PC-3 (cell line): ENCODE measurements at regions not wholly inside any gene's neighbourhood (a gene's known extent, or its start where the extent isn't known, plus 50 kb on each side); places are given as distances from the start of the nearest gene placed in this dataset.

Experiments
- ATAC-seq: fragments of 200-7000 bp; cut with Tn5 transposase; 2 replicates; pipeline ENCODE4 v1.9.1; 2020; ENCODE audit warnings: mild to moderate bottlenecking, moderate library complexity
- BruUV-seq: library from RNA; stranded (reverse); fragments of 400-500 nt; replicated peaks from 2 replicates; lab custom pipeline; 2021; lab: Mats Ljungman, UMichigan
- CTCF ChIA-PET: fragments of 300-600 bp; sonication (Branson Sonifier 250); formaldehyde crosslinking; loops from one replicate; lab custom pipeline; 2022; ENCODE audit warnings: antibody characterized with exemption; lab: Charles Lee
- POLR2A ChIA-PET: fragments of 300-600 bp; sonication (Branson Sonifier 250); formaldehyde crosslinking; loops from one replicate; lab custom pipeline; 2022; ENCODE audit warnings: antibody characterized with exemption; ENCODE audit not compliant: unreplicated experiment; lab: Charles Lee
- DNase-seq: peaks from one replicate; pipeline ENCODE4 v3.0.0-alpha.2; 2015
- H2AFZ ChIP-seq: fragments of 300-600 bp; sonication (generic); 2 replicates; pipeline ENCODE4 v1.6.0; 2016; ENCODE audit warnings: antibody characterized with exemption, low read length
- H3F3A ChIP-seq: fragments of 300-600 bp; sonication (generic); one replicate; pipeline ENCODE4 v1.6.0; 2017; ENCODE audit warnings: antibody characterized with exemption, low read length, control low read depth, mild to moderate bottlenecking; ENCODE audit not compliant: unreplicated experiment
- H3K27ac ChIP-seq: fragments of 300-600 bp; sonication (generic); 2 replicates; pipeline ENCODE4 v1.5.1; 2016; ENCODE audit warnings: mild to moderate bottlenecking, low read length
- H3K27me3 ChIP-seq: fragments of 300-600 bp; sonication (generic); 2 replicates; pipeline ENCODE4 v1.6.1; 2016; ENCODE audit warnings: low read length, mixed read lengths
- H3K36me3 ChIP-seq: fragments of 300-600 bp; sonication (generic); 2 replicates; pipeline ENCODE4 v1.6.1; 2016; ENCODE audit warnings: low read depth, mixed run types, low read length, mixed read lengths
- H3K4me1 ChIP-seq: fragments of 300-600 bp; sonication (generic); 2 replicates; pipeline ENCODE4 v1.5.1; 2016; ENCODE audit warnings: low read length; ENCODE audit not compliant: insufficient read depth
- H3K4me2 ChIP-seq: fragments of 300-600 bp; sonication (generic); 2 replicates; pipeline ENCODE4 v1.6.0; 2016; ENCODE audit warnings: low read length
- H3K4me3 ChIP-seq: fragments of 300-600 bp; sonication (generic); 2 replicates; pipeline ENCODE4 v1.5.1; 2016; ENCODE audit warnings: mild to moderate bottlenecking, low read length, mixed read lengths
- H3K79me2 ChIP-seq: fragments of 300-600 bp; sonication (generic); 2 replicates; pipeline ENCODE4 v1.6.1; 2017; ENCODE audit warnings: low read length, mixed read lengths
- H3K9ac ChIP-seq: fragments of 300-600 bp; sonication (generic); 2 replicates; pipeline ENCODE4 v1.6.0; 2016; ENCODE audit warnings: mild to moderate bottlenecking, low read length
- H3K9me2 ChIP-seq: fragments of 300-600 bp; sonication (generic); replicated peaks from 2 replicates; pipeline ENCODE4 v1.6.1; 2016; ENCODE audit warnings: mixed run types, low read length, mixed read lengths
- H3K9me3 ChIP-seq: fragments of 300-600 bp; sonication (generic); 2 replicates; pipeline ENCODE4 v1.6.1; 2016; ENCODE audit warnings: low read length, mixed read lengths
- H4K20me1 ChIP-seq: fragments of 300-600 bp; sonication (generic); 2 replicates; pipeline ENCODE4 v1.6.1; 2016; ENCODE audit warnings: low read length, mixed read lengths
- CTCF ChIP-seq: fragments of 300-600 bp; sonication (generic); conservative IDR thresholded peaks from 2 replicates; pipeline ENCODE4 v1.5.1; 2017; ENCODE audit warnings: antibody characterized with exemption, low read depth, mild to moderate bottlenecking, low read length
- EZH2 ChIP-seq: fragments of 300-600 bp; sonication (generic); IDR thresholded peaks from one replicate; pipeline ENCODE4 v1.6.1; 2017; ENCODE audit warnings: antibody characterized with exemption, mild to moderate bottlenecking, low read length; ENCODE audit not compliant: unreplicated experiment
- EZH2phosphoT487 ChIP-seq: fragments of 300-600 bp; sonication (generic); IDR thresholded peaks from 2 replicates; pipeline ENCODE4 v1.6.1; 2018; ENCODE audit warnings: mild to moderate bottlenecking, antibody characterized with exemption, low read length, borderline replicate concordance
- intact Hi-C: fragments of 100-400 bp; cut with micrococcal nuclease; formaldehyde crosslinking; loops from 2 replicates; pipeline ENCODE4 v1.9.0; 2023

DNA sequence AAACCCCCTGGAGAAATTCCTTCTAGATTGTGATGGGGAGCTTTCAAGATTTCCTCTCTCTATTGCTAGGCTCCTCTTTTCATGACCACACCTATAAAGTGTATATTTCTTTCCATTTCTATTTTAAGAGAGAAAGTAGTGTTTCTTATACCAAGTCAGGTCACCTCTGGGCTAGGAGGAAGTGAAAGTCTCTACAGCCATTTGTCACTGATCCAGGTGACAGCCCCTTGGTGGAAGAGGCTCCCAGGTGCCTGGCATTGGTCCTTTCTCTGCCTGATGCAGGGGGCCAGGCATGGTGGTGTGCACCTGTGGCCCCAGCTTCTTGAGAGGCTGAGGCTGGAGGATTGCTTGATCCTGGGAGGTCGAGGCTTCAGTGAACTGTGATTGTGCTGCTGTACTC is 64.7 kb downstream of the DHCR7 start:
- Histone ChIP-seq H3K9me3 (no peaks in the 10 kb centered on the region), H3K27ac (no peak overlapping the region), H3F3A (no peaks in the 10 kb centered on the region), H3K79me2 (no peaks in the 10 kb centered on the region), H4K20me1 (no peaks in the 10 kb centered on the region), H2AFZ (no peak overlapping the region), H3K9me2 (no peaks in the 10 kb centered on the region), H3K9ac (no peak overlapping the region), H3K4me3 (no peak overlapping the region), H3K4me1 (no peaks in the 10 kb centered on the region), H3K4me2 (no peak overlapping the region), H3K27me3 (peaks cover 57% of the 10 kb centered on the region), H3K36me3 (no peaks in the 10 kb centered on the region)
- ChIA-PET POLR2A (no interaction called here), CTCF (no interaction called here)
- DNase-seq (no peak), ATAC-seq (no peak)
- BruUV-seq: no TSS peak
- no peak for TF ChIP-seq CTCF
- no peak for TF ChIP-seq EZH2
- TF ChIP-seq EZH2phosphoT487: no peak
- intact Hi-C loops: no loop called here

- H3K27me3 ChIP-seq: peaks cover 48% of the 10 kb centered on the region
- H3K4me3 ChIP-seq: no peak overlapping the region
- TF ChIP-seq EZH2 (no peak), CTCF (no peak), EZH2phosphoT487 (no peak)
- H3K9ac ChIP-seq: no peak overlapping the region
- BruUV-seq: no TSS peak
- intact Hi-C loops: no loop called here
- no peaks in the 10 kb centered on the region for H3F3A ChIP-seq
- POLR2A ChIA-PET: no interaction called here
- CTCF ChIA-PET: no interaction called here
- no peaks in the 10 kb centered on the region for H3K79me2 ChIP-seq
- DNase-seq: no peak
- no peaks in the 10 kb centered on the region for H4K20me1 ChIP-seq
- H3K4me2 ChIP-seq: no peak overlapping the region
- H3K36me3 ChIP-seq: no peaks in the 10 kb centered on the region
- H3K9me3 ChIP-seq: no peaks in the 10 kb centered on the region
- H3K27ac ChIP-seq: no peak overlapping the region
- H3K4me1 ChIP-seq: no peaks in the 10 kb centered on the region
- H3K9me2 ChIP-seq: no peaks in the 10 kb centered on the region
- no peak for ATAC-seq
- no peak overlapping the region for H2AFZ ChIP-seq
Observed at GRCh38 chr11:71381781-71382505, 66.2 kb downstream of the DHCR7 start.

- ATAC-seq (no peak), DNase-seq (no peak)
- Histone ChIP-seq H3K9me2 (no peaks in the 10 kb centered on the region), H3K9me3 (no peaks in the 10 kb centered on the region), H3K27me3 (peaks cover 38% of the 10 kb centered on the region), H3K9ac (no peak overlapping the region), H2AFZ (no peak overlapping the region), H3K4me2 (no peak overlapping the region), H3K4me3 (no peak overlapping the region), H3K27ac (no peak overlapping the region), H3K4me1 (no peaks in the 10 kb centered on the region), H3F3A (no peaks in the 10 kb centered on the region), H4K20me1 (no peaks in the 10 kb centered on the region), H3K79me2 (no peaks in the 10 kb centered on the region), H3K36me3 (no peaks in the 10 kb centered on the region)
- ChIA-PET CTCF (no interaction called here), POLR2A (no interaction called here)
- no TSS peak for BruUV-seq
- TF ChIP-seq EZH2phosphoT487 (no peak), CTCF (no peak), EZH2 (no peak)
- intact Hi-C loops: no loop called here
Observed at GRCh38 chr11:71379701-71380100, 68.5 kb downstream of the DHCR7 start.
